ENCODE measurements at regions not wholly inside any gene's neighbourhood (a gene's known extent, or its start where the extent isn't known, plus 50 kb on each side); places are given as distances from the start of the nearest gene placed in this dataset.

DNA sequence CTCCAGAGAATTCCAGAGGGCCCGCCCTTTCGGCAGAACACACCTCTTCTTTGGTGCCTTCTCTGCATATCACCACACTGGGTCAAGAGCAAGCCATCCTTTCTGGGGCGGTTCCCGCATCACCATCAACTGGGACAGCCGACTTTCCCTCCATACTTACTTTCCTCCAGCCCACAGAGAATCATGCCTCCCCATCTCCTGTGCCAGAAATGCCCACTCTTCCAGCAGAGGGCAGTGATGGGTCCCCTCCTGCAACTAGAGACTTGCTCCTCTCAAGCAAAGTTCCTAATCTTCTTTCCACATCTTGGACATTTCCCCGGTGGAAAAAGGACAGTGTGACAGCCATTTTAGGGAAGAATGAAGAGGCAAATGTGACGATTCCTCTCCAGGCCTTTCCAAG is 157.7 kb downstream of the C11orf91 start:
- no peak overlapping the region for H3K4me3 Mint-ChIP-seq
- no peaks in the 10 kb centered on the region for H3K36me3 Mint-ChIP-seq
- POLR2A ChIA-PET = no interaction called here
- peaks cover 0 to 1% (median 0%) of the 10 kb centered on the region in 4 donors for H3K4me1 Mint-ChIP-seq
- H3K27ac Mint-ChIP-seq = no peak overlapping the region
- H3K9me3 Mint-ChIP-seq = no peaks in the 10 kb centered on the region
- peaks cover 9 to 40% (median 27%) of the 10 kb centered on the region in 5 donors for H3K27me3 Mint-ChIP-seq
- ATAC-seq (no peak), DNase-seq (peak in 5 of 10 donors; percentile 3 to 30 (median 13))

GRCh38 chr11:33540946-33541915 is 159.4 kb downstream of the C11orf91 start:
- Mint-ChIP-seq H3K4me1 (peaks cover 0 to 1% (median 0%) of the 10 kb centered on the region in 4 donors), H3K4me3 (no peak overlapping the region), H3K36me3 (peaks cover 0 to 2% (median 0%) of the 10 kb centered on the region in 3 donors), H3K27me3 (peaks cover 15 to 43% (median 36%) of the 10 kb centered on the region in 5 donors), H3K27ac (no peak overlapping the region), H3K9me3 (no peaks in the 10 kb centered on the region)
- ATAC-seq (no peak), DNase-seq (no peak)
- POLR2A ChIA-PET = no interaction called here

DNA sequence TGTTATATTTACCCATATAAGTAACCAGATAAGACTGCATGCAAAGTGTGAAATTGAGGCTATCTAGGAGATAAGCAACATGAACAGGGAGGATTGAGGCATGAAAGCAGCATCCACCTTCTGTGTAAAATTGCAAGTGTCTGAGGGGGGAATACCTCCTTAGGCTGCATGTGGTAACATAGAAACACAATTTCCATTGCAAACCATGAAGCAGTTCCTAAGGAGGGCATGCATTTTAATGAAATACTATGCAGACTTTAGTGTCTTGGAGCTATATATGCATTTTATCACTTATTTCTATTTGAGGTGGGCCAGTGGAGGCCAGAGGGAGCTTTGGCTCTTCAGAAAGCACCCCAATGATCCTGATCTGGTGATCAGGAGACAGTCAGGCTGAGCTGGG is 160.2 kb downstream of the C11orf91 start:
- no peak overlapping the region for H3K27ac Mint-ChIP-seq
- H3K4me1 Mint-ChIP-seq = peaks cover 0 to 1% (median 0%) of the 10 kb centered on the region in 4 donors
- no peak for DNase-seq
- no peak for ATAC-seq
- no peaks in the 10 kb centered on the region for H3K9me3 Mint-ChIP-seq
- no peak overlapping the region for H3K4me3 Mint-ChIP-seq
- POLR2A ChIA-PET = no interaction called here
- H3K27me3 Mint-ChIP-seq = peaks cover 17 to 49% (median 39%) of the 10 kb centered on the region in 5 donors
- peaks cover 0 to 2% (median 0%) of the 10 kb centered on the region in 3 donors for H3K36me3 Mint-ChIP-seq

DNA sequence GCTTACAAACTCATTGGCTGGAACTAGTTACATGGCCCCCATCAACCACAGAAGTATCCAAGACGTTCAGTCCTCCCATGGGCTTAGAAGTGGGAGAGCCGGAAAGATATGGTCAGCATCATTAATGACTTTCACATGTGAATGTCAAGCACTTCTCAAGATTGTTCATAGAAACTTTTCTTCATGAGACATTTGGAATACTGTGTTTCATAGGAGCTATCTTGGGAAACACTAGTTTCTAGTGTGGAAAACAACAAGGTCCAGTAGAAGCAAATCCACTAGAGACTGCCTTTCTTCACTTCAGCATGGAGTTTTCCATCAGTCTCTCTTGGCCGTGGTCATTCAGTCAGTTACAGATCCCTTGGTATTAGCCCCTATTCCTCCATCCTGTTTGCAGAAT is 160.9 kb downstream of the C11orf91 start:
- Mint-ChIP-seq H3K27ac (no peak overlapping the region), H3K4me3 (no peak overlapping the region), H3K36me3 (peaks cover 0 to 2% (median 2%) of the 10 kb centered on the region in 3 donors), H3K9me3 (peaks cover 0 to 4% (median 0%) of the 10 kb centered on the region in 9 donors), H3K27me3 (peaks cover 15 to 49% (median 35%) of the 10 kb centered on the region in 5 donors), H3K4me1 (peaks cover 0 to 1% (median 0%) of the 10 kb centered on the region in 4 donors)
- POLR2A ChIA-PET = no interaction called here
- ATAC-seq (no peak), DNase-seq (no peak)

DNA sequence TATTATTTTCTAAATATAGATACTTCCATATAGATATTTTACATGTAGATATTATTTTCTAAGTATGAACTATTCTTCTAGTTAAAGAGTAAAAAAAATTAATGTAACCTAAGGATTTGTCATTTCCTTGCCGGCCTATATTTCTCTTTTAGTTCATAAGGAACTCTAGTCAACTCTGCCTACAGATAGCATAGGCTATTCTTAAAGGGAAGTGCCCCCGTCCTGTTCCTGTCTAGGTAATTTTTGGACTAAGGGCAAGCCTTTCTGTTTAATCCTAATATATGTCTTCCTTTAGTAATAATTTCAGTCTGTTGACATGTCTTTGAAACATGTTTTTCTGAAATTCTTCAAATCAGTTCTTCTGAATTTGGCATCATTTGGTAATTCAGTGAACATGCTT is 161.9 kb downstream of the C11orf91 start:
- Mint-ChIP-seq H3K9me3 (peaks cover 0 to 4% (median 0%) of the 10 kb centered on the region in 9 donors), H3K4me3 (no peak overlapping the region), H3K4me1 (peaks cover 0 to 1% (median 0%) of the 10 kb centered on the region in 4 donors), H3K27ac (no peak overlapping the region), H3K36me3 (peaks cover 0 to 3% (median 2%) of the 10 kb centered on the region in 3 donors), H3K27me3 (peaks cover 15 to 47% (median 35%) of the 10 kb centered on the region in 5 donors)
- DNase-seq (no peak), ATAC-seq (no peak)
- POLR2A ChIA-PET = no interaction called here

DNA sequence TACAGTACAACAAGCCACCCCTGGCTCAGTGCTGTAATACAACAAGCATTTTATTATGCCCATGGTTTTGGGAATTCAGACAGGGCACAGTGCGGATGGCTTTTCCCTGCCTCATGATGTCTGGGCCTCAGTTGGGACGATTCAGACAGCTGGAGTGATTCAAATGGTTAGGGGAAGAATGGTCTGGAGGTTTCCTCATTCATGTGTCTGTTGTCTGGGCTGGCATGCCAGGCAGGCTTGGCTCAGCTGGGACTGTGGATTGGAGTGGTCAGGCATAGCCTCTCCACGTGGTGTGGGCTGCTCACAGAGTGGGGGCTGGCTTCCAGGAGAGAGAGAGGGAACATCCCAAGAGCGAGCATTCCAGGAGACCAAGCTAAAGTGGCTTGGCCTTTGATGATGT is 164.4 kb downstream of the C11orf91 start:
- no peak overlapping the region for H3K27ac Mint-ChIP-seq
- peaks cover 0 to 3% (median 2%) of the 10 kb centered on the region in 3 donors for H3K36me3 Mint-ChIP-seq
- DNase-seq = no peak
- H3K9me3 Mint-ChIP-seq = peaks cover 0 to 4% (median 0%) of the 10 kb centered on the region in 9 donors
- POLR2A ChIA-PET = no interaction called here
- H3K4me1 Mint-ChIP-seq = peaks cover 0 to 1% (median 0%) of the 10 kb centered on the region in 4 donors
- ATAC-seq = no peak
- H3K27me3 Mint-ChIP-seq = peaks cover 10 to 36% (median 22%) of the 10 kb centered on the region in 5 donors
- H3K4me3 Mint-ChIP-seq = no peak overlapping the region

DNA sequence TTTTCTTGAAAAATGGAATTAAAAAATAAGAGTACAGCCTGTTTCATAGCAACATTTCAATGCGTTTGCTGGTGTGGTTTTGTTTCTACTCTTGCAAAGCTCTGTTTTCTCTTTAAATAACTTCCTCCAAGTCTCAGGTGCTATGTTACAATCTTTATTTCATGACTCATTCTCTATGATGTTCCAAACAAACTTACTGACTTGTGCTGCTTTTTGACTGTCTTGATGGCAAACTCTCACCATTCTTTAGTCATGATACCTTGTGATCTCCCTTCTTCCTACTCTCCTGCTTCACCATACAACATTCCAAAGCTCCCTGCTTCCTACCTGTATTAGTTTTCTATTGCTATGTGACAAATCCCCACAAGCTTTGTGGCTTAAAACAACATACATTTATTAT is 166.1 kb downstream of the C11orf91 start:
- H3K36me3 Mint-ChIP-seq = peaks cover 0 to 3% (median 2%) of the 10 kb centered on the region in 3 donors
- no peak overlapping the region for H3K27ac Mint-ChIP-seq
- ATAC-seq = no peak
- POLR2A ChIA-PET = no interaction called here
- no peak overlapping the region for H3K4me3 Mint-ChIP-seq
- DNase-seq = no peak
- peaks cover 0 to 4% (median 0%) of the 10 kb centered on the region in 9 donors for H3K9me3 Mint-ChIP-seq
- peaks cover 10 to 36% (median 20%) of the 10 kb centered on the region in 5 donors for H3K27me3 Mint-ChIP-seq
- H3K4me1 Mint-ChIP-seq = peaks cover 0 to 1% (median 0%) of the 10 kb centered on the region in 4 donors

GRCh38 chr11:33533386-33534052 is 167.1 kb downstream of the C11orf91 start:
- ATAC-seq (no peak), DNase-seq (no peak)
- no peak overlapping the region for H3K4me3 Mint-ChIP-seq
- H3K9me3 Mint-ChIP-seq = peaks cover 0 to 5% (median 0%) of the 10 kb centered on the region in 9 donors
- H3K27ac Mint-ChIP-seq = no peak overlapping the region
- POLR2A ChIA-PET = interaction anchor here (0.6 kb wide), 1 partner anchor 596 kb away, joined by 5 read pairs; no protein-coding TSS in a partner anchor
- H3K36me3 Mint-ChIP-seq = peaks cover 0 to 3% (median 2%) of the 10 kb centered on the region in 3 donors
- H3K27me3 Mint-ChIP-seq = peaks cover 8 to 36% (median 17%) of the 10 kb centered on the region in 5 donors
- no peaks in the 10 kb centered on the region for H3K4me1 Mint-ChIP-seq

DNA sequence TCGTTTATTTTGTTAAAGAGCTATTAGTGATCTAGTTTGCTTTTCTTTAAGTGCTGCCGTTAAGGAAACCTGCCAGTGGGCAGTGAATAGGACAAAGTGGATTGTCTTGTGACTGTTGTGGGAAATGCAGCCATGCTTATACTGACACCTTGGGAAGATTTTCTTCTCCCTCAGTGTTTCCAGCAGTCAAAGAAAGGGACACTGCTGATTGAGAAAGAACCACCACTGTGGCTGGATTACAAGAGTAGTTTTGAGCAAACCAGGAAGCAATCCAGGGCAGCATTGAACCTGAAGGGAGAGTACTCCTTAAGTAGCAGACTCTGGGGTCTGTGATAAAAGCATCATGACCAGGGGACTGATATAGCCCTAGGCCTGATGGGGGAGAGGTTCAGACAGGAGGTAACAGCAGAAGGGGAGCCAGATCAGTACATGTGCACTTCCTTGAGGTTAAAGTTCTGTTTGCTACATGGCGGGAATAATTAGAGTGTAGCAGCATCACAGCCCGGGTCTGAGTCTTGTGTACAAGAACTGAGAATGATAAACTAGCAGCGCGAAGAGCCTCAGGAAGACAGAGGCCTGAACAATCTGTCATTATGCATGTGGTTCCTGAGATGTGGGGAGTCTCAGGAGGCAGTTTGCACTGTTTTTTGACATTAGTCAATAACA is 167.8 kb downstream of the C11orf91 start:
- Mint-ChIP-seq H3K9me3 (peaks cover 0 to 12% (median 6%) of the 10 kb centered on the region in 9 donors), H3K4me3 (no peak overlapping the region), H3K27me3 (peaks cover 10 to 32% (median 19%) of the 10 kb centered on the region in 5 donors), H3K36me3 (peaks cover 0 to 3% (median 2%) of the 10 kb centered on the region in 3 donors), H3K27ac (no peak overlapping the region), H3K4me1 (no peaks in the 10 kb centered on the region)
- ATAC-seq (no peak), DNase-seq (no peak)
- POLR2A ChIA-PET = no interaction called here

- Mint-ChIP-seq H3K4me3 (no peak overlapping the region), H3K36me3 (peaks cover 0 to 7% (median 2%) of the 10 kb centered on the region in 3 donors), H3K27me3 (peaks cover 10 to 27% (median 16%) of the 10 kb centered on the region in 5 donors), H3K4me1 (no peaks in the 10 kb centered on the region), H3K9me3 (peaks cover 1 to 18% (median 11%) of the 10 kb centered on the region in 9 donors), H3K27ac (no peak overlapping the region)
- ATAC-seq (no peak), DNase-seq (no peak)
- POLR2A ChIA-PET = no interaction called here
Measured at GRCh38 chr11:33532257-33532656, 168.4 kb downstream of the C11orf91 start.

DNA sequence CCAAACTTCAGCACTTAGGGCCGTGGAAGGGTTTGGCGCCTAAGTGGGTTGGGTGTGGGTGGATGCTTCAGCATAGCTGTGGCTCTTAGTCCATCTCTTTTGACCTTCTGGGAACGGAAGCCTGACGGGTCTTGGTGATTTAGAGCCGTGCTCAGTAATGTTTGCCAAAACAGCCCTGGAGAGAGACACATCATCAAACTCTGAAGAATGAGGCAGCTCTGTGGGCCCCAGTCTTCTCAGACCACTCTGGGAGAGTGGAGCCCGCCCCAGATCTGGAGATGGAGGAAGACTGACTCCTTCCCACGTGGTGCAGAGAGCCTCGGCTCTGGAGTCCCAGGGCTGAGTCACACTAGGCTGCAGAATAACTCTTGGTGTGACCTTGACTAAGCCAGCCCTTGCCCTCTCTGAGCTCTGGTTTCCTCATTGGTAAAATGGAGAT is 168.9 kb downstream of the C11orf91 start:
- POLR2A ChIA-PET = no interaction called here
- Mint-ChIP-seq H3K36me3 (peaks cover 0 to 12% (median 0%) of the 10 kb centered on the region in 3 donors), H3K27ac (no peak overlapping the region), H3K4me3 (no peak overlapping the region), H3K9me3 (peaks cover 3 to 23% (median 16%) of the 10 kb centered on the region in 9 donors), H3K4me1 (no peaks in the 10 kb centered on the region), H3K27me3 (peaks cover 6 to 27% (median 11%) of the 10 kb centered on the region in 5 donors)
- ATAC-seq = no peak
- no peak for DNase-seq

- Mint-ChIP-seq H3K4me3 (no peak overlapping the region), H3K27me3 (peaks cover 3 to 27% (median 13%) of the 10 kb centered on the region in 5 donors), H3K36me3 (peaks cover 0 to 13% (median 0%) of the 10 kb centered on the region in 3 donors), H3K4me1 (no peaks in the 10 kb centered on the region), H3K27ac (no peak overlapping the region), H3K9me3 (peaks cover 3 to 31% (median 19%) of the 10 kb centered on the region in 9 donors)
- POLR2A ChIA-PET = no interaction called here
- ATAC-seq (no peak), DNase-seq (no peak)
Measured at GRCh38 chr11:33530815-33531214, 169.8 kb downstream of the C11orf91 start.

All from naive thymus-derived CD8-positive, alpha-beta T cell (primary cell).